Coronary artery (tissue), 2 donors: ENCODE measurements at regions not wholly inside any gene's neighbourhood (a gene's known extent, or its start where the extent isn't known, plus 50 kb on each side); places are given as distances from the start of the nearest gene placed in this dataset.

ENCODE experiments used
- DNase-seq: peaks from one replicate; pipeline ENCODE4 v3.0.0-alpha.2; 2017; ENCODE audit warnings: low spot score
- H3K27ac ChIP-seq, 2 donors: fragments of 200-600 bp; sonication (generic); one replicate each; pipeline ENCODE4 v1.5.1; 2016 to 2019
- H3K4me3 ChIP-seq: fragments of 200-600 bp; sonication (generic); 2 replicates; pipeline ENCODE4 v1.5.1; 2016; ENCODE audit warnings: mild to moderate bottlenecking, moderate library complexity
- CTCF ChIP-seq: fragments of 200-600 bp; sonication (generic); IDR thresholded peaks from one replicate; pipeline ENCODE4 v1.5.1; 2019; ENCODE audit warnings: antibody characterized with exemption

GRCh38 chr3:197447057-197447456 lies 108.7 kb downstream of the BDH1 start:
- no peak overlapping the region for H3K27ac ChIP-seq
- no peak for TF ChIP-seq CTCF
- DNase-seq = no peak
- no peak overlapping the region for H3K4me3 ChIP-seq

- DNase-seq = no peak
- no peak for TF ChIP-seq CTCF
- no peak overlapping the region for H3K27ac ChIP-seq
- no peak overlapping the region for H3K4me3 ChIP-seq
Observed at GRCh38 chr3:197446700-197447056, 109.1 kb downstream of the BDH1 start.

GRCh38 chr3:197445896-197446699 lies 109.7 kb downstream of the BDH1 start:
- no peak overlapping the region for H3K4me3 ChIP-seq
- no peak for TF ChIP-seq CTCF

GRCh38 chr3:197444793-197445379 lies 110.9 kb downstream of the BDH1 start:
- DNase-seq = no peak
- no peak overlapping the region for H3K27ac ChIP-seq
- TF ChIP-seq CTCF = no peak
- no peak overlapping the region for H3K4me3 ChIP-seq

More at GRCh38 chr3:197445896-197446699, 109.7 kb downstream of the BDH1 start:
- DNase-seq = no peak
- no peak overlapping the region for H3K27ac ChIP-seq

- no peak overlapping the region for H3K4me3 ChIP-seq
- no peak for DNase-seq
- no peak for TF ChIP-seq CTCF
- no peak overlapping the region for H3K27ac ChIP-seq
Observed at GRCh38 chr3:197443506-197443905, 112.3 kb downstream of the BDH1 start.

GRCh38 chr3:197440717-197441303 lies 115.0 kb downstream of the BDH1 start:
- DNase-seq = no peak
- Histone ChIP-seq H3K27ac (no peak overlapping the region), H3K4me3 (no peak overlapping the region)
- TF ChIP-seq CTCF = no peak
